Thymus (tissue), 11 donors: ENCODE measurements at regions not wholly inside any gene's neighbourhood (a gene's known extent, or its start where the extent isn't known, plus 50 kb on each side); places are given as distances from the start of the nearest gene placed in this dataset.
A peak's percentile ranks its signal among the peaks of the same experiment; 100 is the strongest.

Source experiments
- DNase-seq, 9 donors: peaks; one replicate each; pipeline ENCODE4 v3.0.0-alpha.2; 2013; ENCODE audit warnings: low spot score in 9 of 9, low read depth in 6 of 9, missing footprints in 1 of 9
- H3K27ac ChIP-seq, 2 donors: one replicate each; pipeline ENCODE4 v1.5.1; 2013; ENCODE audit warnings: control low read depth in 1 of 2, low read depth in 1 of 2, low read length in 1 of 2, mild to moderate bottlenecking in 1 of 2, moderate library complexity in 1 of 2
- H3K27me3 ChIP-seq, 2 donors: one replicate each; pipeline ENCODE4 v1.5.1; 2013; ENCODE audit warnings: low read length in 1 of 2; ENCODE audit not compliant: control insufficient read depth in 2 of 2, insufficient read depth in 1 of 2
- H3K36me3 ChIP-seq, 2 donors: one replicate each; pipeline ENCODE4 v1.5.1; 2013; ENCODE audit warnings: low read length in 1 of 2, mild to moderate bottlenecking in 1 of 2, moderate library complexity in 1 of 2; ENCODE audit not compliant: control insufficient read depth in 2 of 2, insufficient read depth in 2 of 2
- H3K4me1 ChIP-seq, 2 donors: one replicate each; pipeline ENCODE4 v1.5.1; 2013; ENCODE audit warnings: low read length in 2 of 2; ENCODE audit not compliant: control insufficient read depth in 2 of 2, insufficient read depth in 2 of 2
- H3K4me3 ChIP-seq, 2 donors: one replicate each; pipeline ENCODE4 v1.5.1; 2013; ENCODE audit warnings: low read length in 2 of 2, control low read depth in 1 of 2, mild to moderate bottlenecking in 1 of 2
- H3K9me3 ChIP-seq, 2 donors: one replicate each; pipeline ENCODE4 v1.5.1; 2013; ENCODE audit warnings: low read length in 1 of 2, mild to moderate bottlenecking in 1 of 2; ENCODE audit not compliant: control insufficient read depth in 2 of 2, insufficient read depth in 1 of 2
- WGBS: extraction: QIAGEN DNeasy Blood & Tissue Kit; methylation state at CpG from one replicate; pipeline ENCODE4 v1.1.7; 2013; 5-methylcytosine and 5-hydroxymethylcytosine counted together
- donor health status: healthy.

GRCh38 chr16:64058685-64059084, 1063.2 kb downstream of the CDH11 start:
- WGBS, result 84% methylated on average over 3 of the region's 3 CpGs
- DNase-seq, result no peak
- Histone ChIP-seq H3K36me3 (no peaks in the 10 kb centered on the region), H3K4me3 (no peak overlapping the region), H3K4me1 (no peaks in the 10 kb centered on the region), H3K27me3 (no peaks in the 10 kb centered on the region), H3K27ac (no peak overlapping the region), H3K9me3 (no peaks in the 10 kb centered on the region)

DNA sequence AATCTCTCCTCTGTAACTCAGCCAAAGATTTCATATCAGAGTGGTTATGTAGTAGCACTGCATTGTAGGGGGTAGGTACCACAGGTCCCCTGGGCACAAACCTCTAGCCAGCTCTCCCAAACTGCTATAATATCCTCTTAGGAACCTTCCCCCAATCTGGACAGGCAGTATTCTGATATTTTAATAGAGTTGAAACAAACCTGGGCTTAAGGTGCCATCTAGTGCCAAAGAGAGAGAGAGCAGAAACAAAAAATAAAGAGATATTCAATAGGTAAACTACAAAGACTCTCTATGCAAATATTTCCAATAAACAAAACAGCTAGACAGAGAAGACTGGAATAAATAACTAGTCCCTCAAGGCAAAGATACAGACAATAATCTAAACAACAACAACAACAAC, 1070.0 kb downstream of the CDH11 start:
- no peak overlapping the region for H3K27ac ChIP-seq
- H3K9me3 ChIP-seq, result no peaks in the 10 kb centered on the region
- no peak overlapping the region for H3K4me3 ChIP-seq
- H3K36me3 ChIP-seq, result no peaks in the 10 kb centered on the region
- H3K27me3 ChIP-seq, result no peaks in the 10 kb centered on the region
- no peaks in the 10 kb centered on the region for H3K4me1 ChIP-seq
- DNase-seq, result no peak

DNA sequence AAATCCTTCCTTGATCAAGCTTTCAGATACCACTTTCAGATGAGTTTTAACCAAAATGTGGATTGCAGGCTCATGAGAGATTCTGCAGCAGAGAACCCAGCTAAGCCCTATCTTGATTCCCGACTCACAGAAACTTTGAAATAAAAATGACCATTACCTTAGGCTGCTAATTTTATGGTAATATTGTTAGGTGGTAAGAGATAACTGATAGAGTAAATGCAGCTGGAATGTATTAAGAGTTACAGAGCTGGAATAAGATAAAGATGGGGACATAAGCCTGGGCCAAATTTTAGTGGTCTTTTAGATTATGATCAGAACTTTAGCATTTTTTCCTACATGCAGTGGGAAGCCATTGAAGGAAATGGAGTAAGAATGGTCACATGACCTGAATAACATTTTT, 1074.0 kb downstream of the CDH11 start:
- Histone ChIP-seq H3K9me3 (no peaks in the 10 kb centered on the region), H3K27ac (no peak overlapping the region), H3K36me3 (no peaks in the 10 kb centered on the region), H3K4me3 (no peak overlapping the region), H3K27me3 (no peaks in the 10 kb centered on the region), H3K4me1 (no peaks in the 10 kb centered on the region)
- 92% methylated on average over 1 of the region's 1 CpG for WGBS
- no peak for DNase-seq

DNA sequence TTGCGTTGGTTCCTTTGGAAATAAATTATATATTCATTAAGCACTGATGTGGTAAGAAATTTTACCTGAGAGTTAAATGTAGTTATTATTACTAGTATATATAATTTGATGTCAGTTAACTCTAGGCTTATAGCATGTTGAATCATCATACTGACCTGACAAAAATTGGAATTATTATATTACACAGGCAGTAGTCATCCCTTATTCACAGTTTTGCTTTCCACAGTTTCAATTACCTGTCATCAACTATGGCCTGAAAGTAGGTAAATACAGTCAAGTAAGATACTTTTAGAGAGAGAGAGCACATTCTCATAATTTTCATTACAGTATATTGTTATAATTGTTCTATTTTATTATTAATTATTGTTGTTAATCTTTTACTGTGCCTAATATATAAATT, 1074.7 kb downstream of the CDH11 start:
- no peak overlapping the region for H3K4me3 ChIP-seq
- no peaks in the 10 kb centered on the region for H3K4me1 ChIP-seq
- no peaks in the 10 kb centered on the region for H3K9me3 ChIP-seq
- no peaks in the 10 kb centered on the region for H3K36me3 ChIP-seq
- no peaks in the 10 kb centered on the region for H3K27me3 ChIP-seq
- no peak for DNase-seq
- 97% methylated on average over 1 of the region's 1 CpG for WGBS
- H3K27ac ChIP-seq, result no peak overlapping the region

- H3K36me3 ChIP-seq, result no peaks in the 10 kb centered on the region
- H3K4me1 ChIP-seq, result no peaks in the 10 kb centered on the region
- no peak for DNase-seq
- no peak overlapping the region for H3K4me3 ChIP-seq
- no peak overlapping the region for H3K27ac ChIP-seq
- H3K9me3 ChIP-seq, result no peaks in the 10 kb centered on the region
- WGBS, result 88% methylated on average over 2 of the region's 2 CpGs
- no peaks in the 10 kb centered on the region for H3K27me3 ChIP-seq
These were observed 1086.5 kb downstream of the CDH11 start for GRCh38 chr16:64035337-64035736.

DNA sequence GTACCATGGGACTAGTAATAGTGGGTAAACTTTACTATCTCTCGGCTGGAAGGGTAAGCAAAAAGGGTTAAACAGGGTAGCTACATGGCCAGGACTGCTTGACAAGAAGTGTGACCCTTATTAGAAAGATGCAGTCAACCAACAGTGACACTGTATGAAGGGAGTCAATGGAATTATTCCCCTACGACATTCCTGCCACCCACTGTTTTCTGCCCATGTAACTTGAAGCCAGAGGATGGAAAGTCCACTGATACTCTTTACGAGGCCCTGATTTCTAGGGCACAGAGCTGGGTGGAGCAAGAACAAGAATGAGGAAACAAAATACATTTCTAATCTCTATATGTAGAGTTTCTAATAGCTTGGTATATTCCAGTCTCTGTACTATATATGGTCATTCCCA, 1102.5 kb downstream of the CDH11 start:
- no peak overlapping the region for H3K4me3 ChIP-seq
- no peaks in the 10 kb centered on the region for H3K27me3 ChIP-seq
- no peak overlapping the region for H3K27ac ChIP-seq
- no peaks in the 10 kb centered on the region for H3K36me3 ChIP-seq
- no peaks in the 10 kb centered on the region for H3K9me3 ChIP-seq
- no peaks in the 10 kb centered on the region for H3K4me1 ChIP-seq
- no peak for DNase-seq
- 88% methylated on average over 3 of the region's 3 CpGs for WGBS

DNA sequence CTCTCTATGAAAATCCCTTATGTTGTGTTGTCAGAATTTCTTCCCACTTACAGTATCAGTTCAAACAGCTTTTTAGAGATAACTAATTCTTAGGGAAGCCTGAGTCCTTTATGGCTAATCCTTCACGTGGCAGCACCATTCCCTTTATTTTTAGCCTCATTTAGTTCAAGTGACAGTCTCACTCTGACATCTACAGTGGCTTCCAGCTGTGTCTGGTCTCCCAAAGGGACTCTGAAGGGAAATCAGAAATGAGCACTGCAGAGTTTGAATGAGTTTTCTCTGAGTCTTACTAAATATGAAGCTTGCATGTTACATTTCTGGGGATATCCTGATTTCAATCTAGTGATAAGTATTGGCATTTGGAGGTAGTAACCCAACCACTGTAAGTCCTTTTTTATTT, 1104.1 kb downstream of the CDH11 start:
- Histone ChIP-seq H3K9me3 (no peaks in the 10 kb centered on the region), H3K4me1 (no peaks in the 10 kb centered on the region), H3K27me3 (no peaks in the 10 kb centered on the region), H3K27ac (no peak overlapping the region), H3K4me3 (no peak overlapping the region), H3K36me3 (no peaks in the 10 kb centered on the region)
- no peak for DNase-seq
- 65% methylated on average over 1 of the region's 1 CpG for WGBS

DNA sequence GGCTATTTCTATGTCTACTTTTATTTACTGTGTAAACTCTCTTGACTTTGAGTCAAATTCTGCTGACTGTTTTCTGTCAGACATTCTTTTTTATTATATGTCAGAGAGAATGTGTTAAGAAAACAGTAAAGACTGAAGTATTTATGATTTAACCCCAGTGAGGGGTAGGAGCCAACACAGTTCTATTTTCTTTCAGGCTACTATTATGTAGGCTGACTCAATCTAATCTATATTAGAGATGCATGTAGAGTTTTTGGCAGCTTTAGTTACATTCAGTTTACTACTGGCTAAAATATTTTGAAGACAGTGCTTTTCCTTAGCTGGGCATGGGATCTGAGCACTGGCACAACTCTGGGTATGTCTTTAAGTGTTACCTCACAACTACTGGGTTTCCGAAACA, 1108.0 kb downstream of the CDH11 start:
- Histone ChIP-seq H3K27ac (no peak overlapping the region), H3K4me1 (no peaks in the 10 kb centered on the region), H3K27me3 (no peaks in the 10 kb centered on the region), H3K4me3 (no peak overlapping the region), H3K9me3 (no peaks in the 10 kb centered on the region), H3K36me3 (no peaks in the 10 kb centered on the region)
- no peak for DNase-seq
- WGBS, result 74% methylated on average over 1 of the region's 1 CpG

- no peaks in the 10 kb centered on the region for H3K27me3 ChIP-seq
- peak overlapping the region in 1 of 2 donors; percentile 52 for H3K27ac ChIP-seq
- peak in 1 of 9 donors; percentile 1 for DNase-seq
- no peaks in the 10 kb centered on the region for H3K9me3 ChIP-seq
- 84% methylated on average over 2 of the region's 2 CpGs for WGBS
- H3K4me1 ChIP-seq, result no peaks in the 10 kb centered on the region
- H3K36me3 ChIP-seq, result no peaks in the 10 kb centered on the region
- H3K4me3 ChIP-seq, result no peak overlapping the region
These were observed 1109.7 kb downstream of the CDH11 start for GRCh38 chr16:64012166-64012565.

GRCh38 chr16:64011650-64012049, 1110.2 kb downstream of the CDH11 start:
- H3K9me3 ChIP-seq, result no peaks in the 10 kb centered on the region
- H3K4me3 ChIP-seq, result no peak overlapping the region
- WGBS, result 89% methylated on average over 2 of the region's 2 CpGs
- peak overlapping the region in 1 of 2 donors; percentile 53 for H3K27ac ChIP-seq
- H3K36me3 ChIP-seq, result no peaks in the 10 kb centered on the region
- no peaks in the 10 kb centered on the region for H3K27me3 ChIP-seq
- no peak for DNase-seq
- no peaks in the 10 kb centered on the region for H3K4me1 ChIP-seq
